ENCODE measurements at regions not wholly inside any gene's neighbourhood (a gene's known extent, or its start where the extent isn't known, plus 50 kb on each side); places are given as distances from the start of the nearest gene placed in this dataset.
"Not testable (repeated sequence)": the region's sequence is repeated elsewhere in the genome, so short reads cannot be mapped to it uniquely, and the experiment has no call there.

- no peak for DNase-seq (ENCODE audit: low spot score)
Measured at GRCh38 chr1:5686195-5686594, 306.0 kb downstream of the NPHP4 start.

GRCh38 chr1:5685446-5686040, 306.7 kb downstream of the NPHP4 start:
- DNase-seq (ENCODE audit: low spot score): no peak

GRCh38 chr1:5684791-5685190, 307.4 kb downstream of the NPHP4 start:
- no peak for DNase-seq (ENCODE audit: low spot score)

GRCh38 chr1:5683446-5683845, 308.8 kb downstream of the NPHP4 start:
- DNase-seq (ENCODE audit: low spot score): no peak

GRCh38 chr1:5682626-5683225, 309.5 kb downstream of the NPHP4 start:
- DNase-seq (ENCODE audit: low spot score): no peak

- no peak for DNase-seq (ENCODE audit: low spot score)
Measured at GRCh38 chr1:5681654-5682053, 310.6 kb downstream of the NPHP4 start.

- DNase-seq (ENCODE audit: low spot score): no peak
Measured at GRCh38 chr1:5680600-5680999, 311.6 kb downstream of the NPHP4 start.

- no peak for DNase-seq (ENCODE audit: low spot score)
Measured at GRCh38 chr1:5678759-5679158, 313.5 kb downstream of the NPHP4 start.

GRCh38 chr1:5672355-5672754, 319.9 kb downstream of the NPHP4 start:
- not testable (repeated sequence) for DNase-seq (ENCODE audit: low spot score)

GRCh38 chr1:5670590-5671350, 321.5 kb downstream of the NPHP4 start:
- no peak for DNase-seq (ENCODE audit: low spot score)

- no peak for DNase-seq (ENCODE audit: low spot score)
Measured at GRCh38 chr1:5667513-5668325, 324.5 kb downstream of the NPHP4 start.

- no peak for DNase-seq (ENCODE audit: low spot score)
Measured at GRCh38 chr1:5664906-5665875, 327.0 kb downstream of the NPHP4 start.

GRCh38 chr1:5664081-5664768, 328.0 kb downstream of the NPHP4 start:
- no peak for DNase-seq (ENCODE audit: low spot score)

- DNase-seq (ENCODE audit: low spot score): no peak
Measured at GRCh38 chr1:5662744-5663126, 329.5 kb downstream of the NPHP4 start.

GRCh38 chr1:5662086-5662743, 330.0 kb downstream of the NPHP4 start:
- no peak for DNase-seq (ENCODE audit: low spot score)

GRCh38 chr1:5661196-5662085, 330.8 kb downstream of the NPHP4 start:
- DNase-seq (ENCODE audit: low spot score): no peak

GRCh38 chr1:5660141-5660935, 331.9 kb downstream of the NPHP4 start:
- no peak for DNase-seq (ENCODE audit: low spot score)

- no peak for DNase-seq (ENCODE audit: low spot score)
Measured at GRCh38 chr1:5659606-5660005, 332.6 kb downstream of the NPHP4 start.

Measured in AG20443 (cell line).